Activated B cell treated with CpG ODN at 0.5 μM for 24 hours (primary cell): ENCODE measurements at regions not wholly inside any gene's neighbourhood (a gene's known extent, or its start where the extent isn't known, plus 50 kb on each side); places are given as distances from the start of the nearest gene placed in this dataset.

ENCODE experiments used
- ATAC-seq: fragments of 200-7000 bp; cut with Tn5 transposase; one replicate; pipeline ENCODE4 v1.10.0; 2021; ENCODE audit warnings: low read depth, mild to moderate bottlenecking, moderate library complexity
- CTCF ChIA-PET: fragments of 350-600 bp; sonication (Branson Sonifier 250); formaldehyde crosslinking; loops from one replicate; lab custom pipeline; 2021; ENCODE audit warnings: antibody characterized with exemption; lab: Charles Lee
- POLR2A ChIA-PET: fragments of 350-600 bp; sonication (Branson Sonifier 250); formaldehyde crosslinking; loops from one replicate; lab custom pipeline; 2021; ENCODE audit warnings: antibody characterized with exemption; lab: Charles Lee
- DNase-seq: peaks from one replicate; pipeline ENCODE4 v3.0.0; 2022
- H3K27ac Mint-ChIP-seq: one replicate; pipeline ENCODE4 v1.8.0; 2020; ENCODE audit warnings: mixed read lengths
- H3K27me3 Mint-ChIP-seq: one replicate; pipeline ENCODE4 v1.8.0; 2021; ENCODE audit warnings: mixed read lengths
- H3K36me3 Mint-ChIP-seq: one replicate; pipeline ENCODE4 v1.8.0; 2021; ENCODE audit warnings: low read depth, mixed read lengths
- H3K4me1 Mint-ChIP-seq: one replicate; pipeline ENCODE4 v1.8.0; 2021; ENCODE audit warnings: mixed read lengths
- H3K4me3 Mint-ChIP-seq: one replicate; pipeline ENCODE4 v1.8.0; 2020; ENCODE audit warnings: mild to moderate bottlenecking, mixed read lengths
- H3K9me3 Mint-ChIP-seq: one replicate; pipeline ENCODE4 v1.8.0; 2020; ENCODE audit warnings: mixed read lengths
- intact Hi-C: fragments of 100-400 bp; cut with micrococcal nuclease; formaldehyde crosslinking; loops from one replicate; pipeline ENCODE4 v1.15.1; 2024
- TF ChIP-seq, protein P1 (sequence below): fragments of 200-600 bp; IDR thresholded peaks from one replicate; pipeline ENCODE4 v1.8.0; 2022; ENCODE audit warnings: antibody characterized with exemption, mild to moderate bottlenecking

DNA sequence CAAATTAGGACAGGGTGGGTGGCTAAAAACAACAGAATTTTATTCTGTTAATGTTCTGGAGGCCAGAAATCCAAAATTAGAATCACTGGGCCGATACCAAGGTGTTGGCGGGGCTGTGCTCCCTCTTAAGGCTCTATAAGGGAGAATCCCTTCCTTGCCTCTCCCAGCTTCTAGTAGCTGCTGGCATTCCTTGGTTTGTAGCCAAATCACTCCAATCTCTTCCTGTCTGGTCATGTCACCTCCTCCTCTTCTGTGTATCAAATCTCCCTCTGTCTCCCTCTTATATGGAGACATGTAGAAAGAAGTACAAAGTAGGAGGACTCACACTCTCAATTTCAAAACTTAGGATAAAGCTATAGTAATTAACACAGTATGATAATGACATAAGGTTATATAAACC lies 102.9 kb upstream of the SIRPA start:
- ATAC-seq: no peak
- H3K27ac Mint-ChIP-seq: no peak overlapping the region
- H3K27me3 Mint-ChIP-seq: peaks cover 18% of the 10 kb centered on the region
- TF ChIP-seq, protein P1, sequence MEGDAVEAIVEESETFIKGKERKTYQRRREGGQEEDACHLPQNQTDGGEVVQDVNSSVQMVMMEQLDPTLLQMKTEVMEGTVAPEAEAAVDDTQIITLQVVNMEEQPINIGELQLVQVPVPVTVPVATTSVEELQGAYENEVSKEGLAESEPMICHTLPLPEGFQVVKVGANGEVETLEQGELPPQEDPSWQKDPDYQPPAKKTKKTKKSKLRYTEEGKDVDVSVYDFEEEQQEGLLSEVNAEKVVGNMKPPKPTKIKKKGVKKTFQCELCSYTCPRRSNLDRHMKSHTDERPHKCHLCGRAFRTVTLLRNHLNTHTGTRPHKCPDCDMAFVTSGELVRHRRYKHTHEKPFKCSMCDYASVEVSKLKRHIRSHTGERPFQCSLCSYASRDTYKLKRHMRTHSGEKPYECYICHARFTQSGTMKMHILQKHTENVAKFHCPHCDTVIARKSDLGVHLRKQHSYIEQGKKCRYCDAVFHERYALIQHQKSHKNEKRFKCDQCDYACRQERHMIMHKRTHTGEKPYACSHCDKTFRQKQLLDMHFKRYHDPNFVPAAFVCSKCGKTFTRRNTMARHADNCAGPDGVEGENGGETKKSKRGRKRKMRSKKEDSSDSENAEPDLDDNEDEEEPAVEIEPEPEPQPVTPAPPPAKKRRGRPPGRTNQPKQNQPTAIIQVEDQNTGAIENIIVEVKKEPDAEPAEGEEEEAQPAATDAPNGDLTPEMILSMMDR: no peak
- ChIA-PET CTCF (interaction anchor here (0.8 kb wide), 1 partner anchor 15 kb away, joined by 3 read pairs; no protein-coding TSS in a partner anchor), POLR2A (interaction anchor here (0.6 kb wide), 1 partner anchor 785 kb away, joined by 4 read pairs; no protein-coding TSS in a partner anchor)
- no peak overlapping the region for H3K4me3 Mint-ChIP-seq
- H3K36me3 Mint-ChIP-seq: no peaks in the 10 kb centered on the region
- no peaks in the 10 kb centered on the region for H3K9me3 Mint-ChIP-seq
- no peaks in the 10 kb centered on the region for H3K4me1 Mint-ChIP-seq
- no peak for DNase-seq
- intact Hi-C loops: no loop called here

- no peak for ATAC-seq
Observed at GRCh38 chr20:1790386-1790785, 104.8 kb upstream of the SIRPA start.

GRCh38 chr20:1788044-1788443 lies 107.2 kb upstream of the SIRPA start:
- TF ChIP-seq, protein P1: no peak
- no peak overlapping the region for H3K4me3 Mint-ChIP-seq
- H3K36me3 Mint-ChIP-seq: no peaks in the 10 kb centered on the region
- peaks cover 32% of the 10 kb centered on the region for H3K27me3 Mint-ChIP-seq
- DNase-seq (no peak), ATAC-seq (no peak)
- H3K27ac Mint-ChIP-seq: no peak overlapping the region
- H3K4me1 Mint-ChIP-seq: peaks cover 11% of the 10 kb centered on the region
- ChIA-PET POLR2A (no interaction called here), CTCF (no interaction called here)
- intact Hi-C loops: no loop called here
- H3K9me3 Mint-ChIP-seq: no peaks in the 10 kb centered on the region

More at GRCh38 chr20:1790386-1790785, 104.8 kb upstream of the SIRPA start:
- CTCF ChIA-PET: interaction anchor here (1.2 kb wide), 1 partner anchor 382 kb away, joined by 6 read pairs; no protein-coding TSS in a partner anchor
- Mint-ChIP-seq H3K4me3 (no peak overlapping the region), H3K9me3 (no peaks in the 10 kb centered on the region), H3K27ac (no peak overlapping the region), H3K4me1 (peaks cover 6% of the 10 kb centered on the region), H3K27me3 (peaks cover 31% of the 10 kb centered on the region), H3K36me3 (no peaks in the 10 kb centered on the region)
- DNase-seq: no peak
- intact Hi-C loops: no loop called here
- POLR2A ChIA-PET: no interaction called here
- TF ChIP-seq, protein P1: no peak

DNA sequence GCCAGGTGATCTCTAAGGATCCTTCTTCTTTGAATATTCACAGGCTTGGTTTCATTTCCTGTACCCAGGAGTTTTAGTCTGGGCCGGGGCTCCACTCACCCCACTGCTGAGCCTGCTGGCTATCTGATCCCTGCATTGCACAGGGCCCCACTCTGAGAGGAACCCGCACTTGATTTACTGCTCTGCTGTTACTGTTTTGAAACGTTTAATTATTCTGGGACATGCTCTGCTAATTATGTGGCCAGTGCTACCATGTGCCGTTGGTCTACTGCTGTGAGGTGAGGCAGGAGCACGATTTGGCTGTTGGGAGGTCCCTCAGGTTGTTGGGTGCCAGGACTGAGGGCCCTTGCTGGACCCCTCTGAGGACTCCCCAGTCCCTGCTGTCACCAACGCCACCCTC lies 108.7 kb upstream of the SIRPA start:
- no peak for ATAC-seq
- H3K36me3 Mint-ChIP-seq: no peaks in the 10 kb centered on the region
- H3K4me3 Mint-ChIP-seq: no peak overlapping the region
- TF ChIP-seq, protein P1: no peak
- ChIA-PET POLR2A (no interaction called here), CTCF (interaction anchor here (0.7 kb wide), 1 partner anchor 8 kb away, joined by 3 read pairs; no protein-coding TSS in a partner anchor)
- no peaks in the 10 kb centered on the region for H3K9me3 Mint-ChIP-seq
- H3K27ac Mint-ChIP-seq: no peak overlapping the region
- DNase-seq: no peak
- intact Hi-C loops: no loop called here
- peaks cover 30% of the 10 kb centered on the region for H3K27me3 Mint-ChIP-seq
- peaks cover 11% of the 10 kb centered on the region for H3K4me1 Mint-ChIP-seq

GRCh38 chr20:1784586-1784985 lies 110.6 kb upstream of the SIRPA start:
- no peak for ATAC-seq

More at GRCh38 chr20:1784586-1784985, 110.6 kb upstream of the SIRPA start:
- H3K36me3 Mint-ChIP-seq: no peaks in the 10 kb centered on the region
- no peaks in the 10 kb centered on the region for H3K9me3 Mint-ChIP-seq
- intact Hi-C loops: no loop called here
- no peak overlapping the region for H3K27ac Mint-ChIP-seq
- ChIA-PET CTCF (no interaction called here), POLR2A (interaction anchor here (0.5 kb wide), 1 partner anchor 168 kb away, joined by 12 read pairs; no protein-coding TSS in a partner anchor)
- TF ChIP-seq, protein P1: no peak
- no peak for DNase-seq
- H3K4me1 Mint-ChIP-seq: peaks cover 11% of the 10 kb centered on the region
- peaks cover 35% of the 10 kb centered on the region for H3K27me3 Mint-ChIP-seq
- no peak overlapping the region for H3K4me3 Mint-ChIP-seq
